ENCODE measurements at regions not wholly inside any gene's neighbourhood (a gene's known extent, or its start where the extent isn't known, plus 50 kb on each side); places are given as distances from the start of the nearest gene placed in this dataset.

- TF ChIP-seq EZH2 (IDR thresholded peaks at IDR 0.05; ENCODE audit: low read depth, unreplicated experiment) = no peak
- TF ChIP-seq, protein P1, sequence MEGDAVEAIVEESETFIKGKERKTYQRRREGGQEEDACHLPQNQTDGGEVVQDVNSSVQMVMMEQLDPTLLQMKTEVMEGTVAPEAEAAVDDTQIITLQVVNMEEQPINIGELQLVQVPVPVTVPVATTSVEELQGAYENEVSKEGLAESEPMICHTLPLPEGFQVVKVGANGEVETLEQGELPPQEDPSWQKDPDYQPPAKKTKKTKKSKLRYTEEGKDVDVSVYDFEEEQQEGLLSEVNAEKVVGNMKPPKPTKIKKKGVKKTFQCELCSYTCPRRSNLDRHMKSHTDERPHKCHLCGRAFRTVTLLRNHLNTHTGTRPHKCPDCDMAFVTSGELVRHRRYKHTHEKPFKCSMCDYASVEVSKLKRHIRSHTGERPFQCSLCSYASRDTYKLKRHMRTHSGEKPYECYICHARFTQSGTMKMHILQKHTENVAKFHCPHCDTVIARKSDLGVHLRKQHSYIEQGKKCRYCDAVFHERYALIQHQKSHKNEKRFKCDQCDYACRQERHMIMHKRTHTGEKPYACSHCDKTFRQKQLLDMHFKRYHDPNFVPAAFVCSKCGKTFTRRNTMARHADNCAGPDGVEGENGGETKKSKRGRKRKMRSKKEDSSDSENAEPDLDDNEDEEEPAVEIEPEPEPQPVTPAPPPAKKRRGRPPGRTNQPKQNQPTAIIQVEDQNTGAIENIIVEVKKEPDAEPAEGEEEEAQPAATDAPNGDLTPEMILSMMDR (conservative IDR thresholded peaks at IDR 0.05; ENCODE audit: low read depth in 2 of 2) = no peak
- TF ChIP-seq, protein P2, sequence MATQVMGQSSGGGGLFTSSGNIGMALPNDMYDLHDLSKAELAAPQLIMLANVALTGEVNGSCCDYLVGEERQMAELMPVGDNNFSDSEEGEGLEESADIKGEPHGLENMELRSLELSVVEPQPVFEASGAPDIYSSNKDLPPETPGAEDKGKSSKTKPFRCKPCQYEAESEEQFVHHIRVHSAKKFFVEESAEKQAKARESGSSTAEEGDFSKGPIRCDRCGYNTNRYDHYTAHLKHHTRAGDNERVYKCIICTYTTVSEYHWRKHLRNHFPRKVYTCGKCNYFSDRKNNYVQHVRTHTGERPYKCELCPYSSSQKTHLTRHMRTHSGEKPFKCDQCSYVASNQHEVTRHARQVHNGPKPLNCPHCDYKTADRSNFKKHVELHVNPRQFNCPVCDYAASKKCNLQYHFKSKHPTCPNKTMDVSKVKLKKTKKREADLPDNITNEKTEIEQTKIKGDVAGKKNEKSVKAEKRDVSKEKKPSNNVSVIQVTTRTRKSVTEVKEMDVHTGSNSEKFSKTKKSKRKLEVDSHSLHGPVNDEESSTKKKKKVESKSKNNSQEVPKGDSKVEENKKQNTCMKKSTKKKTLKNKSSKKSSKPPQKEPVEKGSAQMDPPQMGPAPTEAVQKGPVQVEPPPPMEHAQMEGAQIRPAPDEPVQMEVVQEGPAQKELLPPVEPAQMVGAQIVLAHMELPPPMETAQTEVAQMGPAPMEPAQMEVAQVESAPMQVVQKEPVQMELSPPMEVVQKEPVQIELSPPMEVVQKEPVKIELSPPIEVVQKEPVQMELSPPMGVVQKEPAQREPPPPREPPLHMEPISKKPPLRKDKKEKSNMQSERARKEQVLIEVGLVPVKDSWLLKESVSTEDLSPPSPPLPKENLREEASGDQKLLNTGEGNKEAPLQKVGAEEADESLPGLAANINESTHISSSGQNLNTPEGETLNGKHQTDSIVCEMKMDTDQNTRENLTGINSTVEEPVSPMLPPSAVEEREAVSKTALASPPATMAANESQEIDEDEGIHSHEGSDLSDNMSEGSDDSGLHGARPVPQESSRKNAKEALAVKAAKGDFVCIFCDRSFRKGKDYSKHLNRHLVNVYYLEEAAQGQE (IDR thresholded peaks at IDR 0.05; ENCODE audit: unreplicated experiment) = no peak
- no peak for TF ChIP-seq POLR2AphosphoS5 (IDR thresholded peaks at IDR 0.05; ENCODE audit: low read depth)
- no peak for TF ChIP-seq EZH2phosphoT487 (IDR thresholded peaks at IDR 0.05; ENCODE audit: unreplicated experiment)
- no peak for TF ChIP-seq ZNF114 (CRISPR knock-in tag; IDR thresholded peaks at IDR 0.05)
Observed at GRCh38 chr10:62491597-62491996, 117.4 kb downstream of the ZNF365 start.
